ENCODE measurements at regions not wholly inside any gene's neighbourhood (a gene's known extent, or its start where the extent isn't known, plus 50 kb on each side); places are given as distances from the start of the nearest gene placed in this dataset.

DNA sequence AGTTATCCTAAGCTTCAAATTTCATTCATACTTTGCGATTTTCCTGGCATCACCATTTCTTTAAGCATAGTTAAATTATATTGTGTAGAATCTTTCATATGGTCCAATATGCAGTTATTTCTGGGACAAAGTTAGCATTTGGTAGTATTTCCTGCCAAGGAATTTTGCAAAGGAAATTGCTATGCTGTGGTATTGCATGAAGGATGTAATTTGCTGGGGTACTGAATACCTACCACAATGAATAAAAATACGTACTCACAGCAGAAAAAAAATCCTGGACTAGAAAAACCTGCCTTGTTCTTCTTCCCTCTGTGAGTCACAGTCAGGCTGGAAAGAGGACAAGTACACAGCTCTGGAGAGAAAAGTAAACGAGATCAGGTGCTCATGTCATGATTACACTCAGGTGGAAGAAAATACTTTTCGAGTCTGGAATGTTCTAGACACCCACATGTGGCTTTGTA lies 241.2 kb downstream of the PTBP2 start:
- TF ChIP-seq, protein P1, sequence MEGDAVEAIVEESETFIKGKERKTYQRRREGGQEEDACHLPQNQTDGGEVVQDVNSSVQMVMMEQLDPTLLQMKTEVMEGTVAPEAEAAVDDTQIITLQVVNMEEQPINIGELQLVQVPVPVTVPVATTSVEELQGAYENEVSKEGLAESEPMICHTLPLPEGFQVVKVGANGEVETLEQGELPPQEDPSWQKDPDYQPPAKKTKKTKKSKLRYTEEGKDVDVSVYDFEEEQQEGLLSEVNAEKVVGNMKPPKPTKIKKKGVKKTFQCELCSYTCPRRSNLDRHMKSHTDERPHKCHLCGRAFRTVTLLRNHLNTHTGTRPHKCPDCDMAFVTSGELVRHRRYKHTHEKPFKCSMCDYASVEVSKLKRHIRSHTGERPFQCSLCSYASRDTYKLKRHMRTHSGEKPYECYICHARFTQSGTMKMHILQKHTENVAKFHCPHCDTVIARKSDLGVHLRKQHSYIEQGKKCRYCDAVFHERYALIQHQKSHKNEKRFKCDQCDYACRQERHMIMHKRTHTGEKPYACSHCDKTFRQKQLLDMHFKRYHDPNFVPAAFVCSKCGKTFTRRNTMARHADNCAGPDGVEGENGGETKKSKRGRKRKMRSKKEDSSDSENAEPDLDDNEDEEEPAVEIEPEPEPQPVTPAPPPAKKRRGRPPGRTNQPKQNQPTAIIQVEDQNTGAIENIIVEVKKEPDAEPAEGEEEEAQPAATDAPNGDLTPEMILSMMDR (tag by site-specific recombination; IDR thresholded peaks at IDR 0.05), result no peak
- no peak for TF ChIP-seq ZNF561 (tag by site-specific recombination; IDR thresholded peaks at IDR 0.05; ENCODE audit: borderline replicate concordance)
- TF ChIP-seq, protein P2, sequence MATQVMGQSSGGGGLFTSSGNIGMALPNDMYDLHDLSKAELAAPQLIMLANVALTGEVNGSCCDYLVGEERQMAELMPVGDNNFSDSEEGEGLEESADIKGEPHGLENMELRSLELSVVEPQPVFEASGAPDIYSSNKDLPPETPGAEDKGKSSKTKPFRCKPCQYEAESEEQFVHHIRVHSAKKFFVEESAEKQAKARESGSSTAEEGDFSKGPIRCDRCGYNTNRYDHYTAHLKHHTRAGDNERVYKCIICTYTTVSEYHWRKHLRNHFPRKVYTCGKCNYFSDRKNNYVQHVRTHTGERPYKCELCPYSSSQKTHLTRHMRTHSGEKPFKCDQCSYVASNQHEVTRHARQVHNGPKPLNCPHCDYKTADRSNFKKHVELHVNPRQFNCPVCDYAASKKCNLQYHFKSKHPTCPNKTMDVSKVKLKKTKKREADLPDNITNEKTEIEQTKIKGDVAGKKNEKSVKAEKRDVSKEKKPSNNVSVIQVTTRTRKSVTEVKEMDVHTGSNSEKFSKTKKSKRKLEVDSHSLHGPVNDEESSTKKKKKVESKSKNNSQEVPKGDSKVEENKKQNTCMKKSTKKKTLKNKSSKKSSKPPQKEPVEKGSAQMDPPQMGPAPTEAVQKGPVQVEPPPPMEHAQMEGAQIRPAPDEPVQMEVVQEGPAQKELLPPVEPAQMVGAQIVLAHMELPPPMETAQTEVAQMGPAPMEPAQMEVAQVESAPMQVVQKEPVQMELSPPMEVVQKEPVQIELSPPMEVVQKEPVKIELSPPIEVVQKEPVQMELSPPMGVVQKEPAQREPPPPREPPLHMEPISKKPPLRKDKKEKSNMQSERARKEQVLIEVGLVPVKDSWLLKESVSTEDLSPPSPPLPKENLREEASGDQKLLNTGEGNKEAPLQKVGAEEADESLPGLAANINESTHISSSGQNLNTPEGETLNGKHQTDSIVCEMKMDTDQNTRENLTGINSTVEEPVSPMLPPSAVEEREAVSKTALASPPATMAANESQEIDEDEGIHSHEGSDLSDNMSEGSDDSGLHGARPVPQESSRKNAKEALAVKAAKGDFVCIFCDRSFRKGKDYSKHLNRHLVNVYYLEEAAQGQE (tag by site-specific recombination; IDR thresholded peaks at IDR 0.05), result no peak
- TF ChIP-seq KLF9 (tag by site-specific recombination; IDR thresholded peaks at IDR 0.05; ENCODE audit: low read depth), result no peak
- no peak for TF ChIP-seq EGR2 (tag by site-specific recombination; IDR thresholded peaks at IDR 0.05; ENCODE audit: low read depth)
- TF ChIP-seq ZNF48 (tag by site-specific recombination; IDR thresholded peaks at IDR 0.05), result no peak

Data from HEK293 (cell line).